Natural killer cell treated with Interleukin-12 subunit alpha and Interleukin-12 subunit beta and Interleukin-15 and Interleukin-18, amount 100 ng/mL, for 72 hours (primary cell): ENCODE measurements at regions not wholly inside any gene's neighbourhood (a gene's known extent, or its start where the extent isn't known, plus 50 kb on each side); places are given as distances from the start of the nearest gene placed in this dataset.

Experiments
- ATAC-seq, 2 donors: fragments of 150-1000 bp; cut with Tn5 transposase in 1 of 2; sonication (Bioruptor Pico), chemical (Tn5 transposase) in 1 of 2; 2 replicates each; pipeline ENCODE4 v1.10.0; 2021
- DNase-seq: peaks from one replicate; pipeline ENCODE4 v3.0.0; 2022; ENCODE audit warnings: low spot score
- H3K27ac Mint-ChIP-seq, 2 donors: 1 replicate in 1 of 2; 2 replicates in 1 of 2; pipeline ENCODE4 v1.8.0; 2022; ENCODE audit warnings: mixed read lengths in 2 of 2, mild to moderate bottlenecking in 1 of 2, moderate library complexity in 1 of 2
- H3K27me3 Mint-ChIP-seq, 2 donors: 1 replicate in 1 of 2; 2 replicates in 1 of 2; pipeline ENCODE4 v1.8.0; 2022; ENCODE audit warnings: mixed read lengths in 2 of 2
- H3K36me3 Mint-ChIP-seq: one replicate; pipeline ENCODE4 v1.8.0; 2022; ENCODE audit warnings: mixed read lengths
- H3K4me1 Mint-ChIP-seq, 2 donors: 1 replicate in 1 of 2; 2 replicates in 1 of 2; pipeline ENCODE4 v1.8.0; 2022; ENCODE audit warnings: low read depth in 2 of 2, mixed read lengths in 2 of 2, mild to moderate bottlenecking in 1 of 2
- H3K4me3 Mint-ChIP-seq: one replicate; pipeline ENCODE4 v1.8.0; 2022; ENCODE audit warnings: mixed read lengths
- H3K9me3 Mint-ChIP-seq: 2 replicates; pipeline ENCODE4 v1.8.0; 2022; ENCODE audit warnings: mixed read lengths

DNA sequence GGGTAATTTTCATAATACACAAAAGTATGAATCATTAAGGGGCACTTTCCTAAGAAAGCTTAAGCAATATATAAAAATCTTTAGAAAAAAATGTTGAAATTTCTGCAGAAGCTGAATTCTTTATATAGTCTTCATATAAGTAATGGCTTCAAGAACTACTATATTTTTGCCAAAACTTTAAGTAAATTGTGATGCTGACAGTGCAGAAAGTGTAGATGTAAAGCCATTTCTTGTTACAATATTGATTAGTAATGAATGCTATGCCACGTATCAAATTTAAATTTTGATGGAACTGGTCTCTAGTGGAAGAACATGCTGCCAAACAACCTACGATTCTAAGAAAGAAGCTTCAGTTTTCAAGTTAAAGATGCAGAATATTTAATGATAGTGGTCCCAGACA is 1210.0 kb downstream of the SLITRK1 start:
- no peaks in the 10 kb centered on the region for H3K36me3 Mint-ChIP-seq

DNA sequence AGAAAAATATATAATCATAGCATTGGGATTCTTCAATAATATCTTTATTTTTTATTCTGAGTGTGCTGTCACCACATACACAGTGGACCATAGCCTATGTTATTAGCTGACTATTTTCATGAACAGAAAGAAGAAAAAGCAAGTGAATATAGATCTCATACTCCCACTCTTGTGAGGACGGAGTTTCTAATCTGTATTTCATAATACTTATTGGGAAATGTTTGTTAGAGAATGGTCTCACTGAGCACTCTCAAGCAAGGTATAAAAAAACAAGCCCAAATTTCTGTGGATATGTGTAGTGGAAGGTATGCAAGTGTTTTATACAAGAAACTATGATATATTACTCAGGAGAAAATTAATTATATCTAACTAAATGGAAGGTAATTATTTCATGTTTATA is 1218.1 kb downstream of the SLITRK1 start:
- no peaks in the 10 kb centered on the region for H3K36me3 Mint-ChIP-seq
- H3K9me3 Mint-ChIP-seq, result peaks cover 12% of the 10 kb centered on the region
- H3K4me1 Mint-ChIP-seq, result no peaks in the 10 kb centered on the region
- H3K4me3 Mint-ChIP-seq, result no peak overlapping the region
- DNase-seq, result no peak
- no peak for ATAC-seq
- H3K27ac Mint-ChIP-seq, result no peak overlapping the region
- no peaks in the 10 kb centered on the region for H3K27me3 Mint-ChIP-seq

More for the DNA sequence above, 1210.0 kb downstream of the SLITRK1 start:
- Mint-ChIP-seq H3K4me3 (no peak overlapping the region), H3K4me1 (no peaks in the 10 kb centered on the region), H3K27me3 (no peaks in the 10 kb centered on the region), H3K27ac (no peak overlapping the region), H3K9me3 (no peaks in the 10 kb centered on the region)
- ATAC-seq (no peak), DNase-seq (no peak)

DNA sequence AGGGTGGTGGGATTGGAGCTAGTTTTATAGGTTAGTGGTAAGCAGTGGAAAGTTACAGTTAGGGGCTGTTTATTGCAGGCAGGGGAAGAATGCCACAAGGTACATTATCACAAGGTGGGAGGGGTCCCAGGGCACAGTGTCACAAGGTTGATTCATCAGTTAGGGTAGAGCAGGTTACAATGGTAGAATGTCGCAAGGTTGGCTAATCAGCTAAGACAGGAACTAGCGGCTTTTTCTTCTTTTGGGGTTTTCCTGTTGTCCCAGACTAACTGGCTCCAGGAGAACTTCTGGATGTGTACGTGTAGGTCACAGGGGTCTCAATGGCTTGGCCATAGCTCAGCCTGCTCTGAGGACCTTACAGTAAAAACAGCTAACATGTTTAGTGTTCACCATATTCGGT is 1221.1 kb downstream of the SLITRK1 start:
- no peaks in the 10 kb centered on the region for H3K4me1 Mint-ChIP-seq
- H3K27ac Mint-ChIP-seq, result no peak overlapping the region
- ATAC-seq, result no peak
- H3K36me3 Mint-ChIP-seq, result no peaks in the 10 kb centered on the region
- H3K9me3 Mint-ChIP-seq, result peaks cover 10% of the 10 kb centered on the region
- DNase-seq, result no peak
- H3K27me3 Mint-ChIP-seq, result no peaks in the 10 kb centered on the region
- no peak overlapping the region for H3K4me3 Mint-ChIP-seq

DNA sequence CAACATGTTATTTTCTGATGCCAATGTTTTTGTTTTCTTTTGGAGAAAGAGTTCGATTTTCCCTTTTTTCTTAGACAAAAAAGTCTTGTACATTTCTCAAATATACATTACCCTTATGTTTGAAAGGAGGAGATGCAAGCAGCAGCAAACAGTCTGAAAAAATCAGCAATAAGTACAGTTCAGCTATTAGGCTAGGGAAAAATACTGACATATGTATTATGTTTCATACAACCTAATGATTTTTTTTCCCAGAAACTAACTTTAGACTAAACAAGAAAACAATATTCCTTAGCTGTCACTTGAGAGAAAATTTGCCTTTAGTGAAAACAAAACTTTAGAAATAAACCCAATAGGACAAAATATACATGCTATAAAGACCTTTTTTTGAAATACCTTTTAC is 1223.5 kb downstream of the SLITRK1 start:
- H3K4me1 Mint-ChIP-seq, result no peaks in the 10 kb centered on the region
- H3K36me3 Mint-ChIP-seq, result no peaks in the 10 kb centered on the region
- no peak for DNase-seq
- no peak for ATAC-seq
- H3K9me3 Mint-ChIP-seq, result peaks cover 13% of the 10 kb centered on the region
- H3K4me3 Mint-ChIP-seq, result no peak overlapping the region
- H3K27ac Mint-ChIP-seq, result no peak overlapping the region
- no peaks in the 10 kb centered on the region for H3K27me3 Mint-ChIP-seq

DNA sequence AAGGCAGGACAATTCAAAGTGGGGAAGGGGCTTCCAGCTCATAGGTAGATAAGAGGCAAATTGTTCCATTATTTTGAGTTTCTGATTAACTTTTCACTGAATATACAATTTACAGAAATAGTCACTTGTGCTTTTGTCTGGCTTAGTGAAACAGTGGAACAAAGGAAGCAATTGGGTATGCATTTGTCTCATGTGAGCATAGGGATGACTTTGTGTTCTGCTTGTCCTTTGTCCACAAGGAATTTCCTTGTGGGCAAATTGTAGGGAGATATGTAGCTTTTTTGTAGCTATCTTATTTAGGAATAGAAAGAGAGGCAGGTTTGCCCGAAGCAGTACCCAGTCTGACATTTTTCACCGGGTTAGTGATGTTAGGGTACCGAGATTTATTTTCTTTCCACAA is 1224.8 kb downstream of the SLITRK1 start:
- H3K36me3 Mint-ChIP-seq, result no peaks in the 10 kb centered on the region
- H3K27me3 Mint-ChIP-seq, result no peaks in the 10 kb centered on the region
- peaks cover 16% of the 10 kb centered on the region for H3K9me3 Mint-ChIP-seq
- no peaks in the 10 kb centered on the region for H3K4me1 Mint-ChIP-seq
- no peak overlapping the region for H3K4me3 Mint-ChIP-seq
- H3K27ac Mint-ChIP-seq, result no peak overlapping the region
- ATAC-seq (no peak), DNase-seq (no peak)

DNA sequence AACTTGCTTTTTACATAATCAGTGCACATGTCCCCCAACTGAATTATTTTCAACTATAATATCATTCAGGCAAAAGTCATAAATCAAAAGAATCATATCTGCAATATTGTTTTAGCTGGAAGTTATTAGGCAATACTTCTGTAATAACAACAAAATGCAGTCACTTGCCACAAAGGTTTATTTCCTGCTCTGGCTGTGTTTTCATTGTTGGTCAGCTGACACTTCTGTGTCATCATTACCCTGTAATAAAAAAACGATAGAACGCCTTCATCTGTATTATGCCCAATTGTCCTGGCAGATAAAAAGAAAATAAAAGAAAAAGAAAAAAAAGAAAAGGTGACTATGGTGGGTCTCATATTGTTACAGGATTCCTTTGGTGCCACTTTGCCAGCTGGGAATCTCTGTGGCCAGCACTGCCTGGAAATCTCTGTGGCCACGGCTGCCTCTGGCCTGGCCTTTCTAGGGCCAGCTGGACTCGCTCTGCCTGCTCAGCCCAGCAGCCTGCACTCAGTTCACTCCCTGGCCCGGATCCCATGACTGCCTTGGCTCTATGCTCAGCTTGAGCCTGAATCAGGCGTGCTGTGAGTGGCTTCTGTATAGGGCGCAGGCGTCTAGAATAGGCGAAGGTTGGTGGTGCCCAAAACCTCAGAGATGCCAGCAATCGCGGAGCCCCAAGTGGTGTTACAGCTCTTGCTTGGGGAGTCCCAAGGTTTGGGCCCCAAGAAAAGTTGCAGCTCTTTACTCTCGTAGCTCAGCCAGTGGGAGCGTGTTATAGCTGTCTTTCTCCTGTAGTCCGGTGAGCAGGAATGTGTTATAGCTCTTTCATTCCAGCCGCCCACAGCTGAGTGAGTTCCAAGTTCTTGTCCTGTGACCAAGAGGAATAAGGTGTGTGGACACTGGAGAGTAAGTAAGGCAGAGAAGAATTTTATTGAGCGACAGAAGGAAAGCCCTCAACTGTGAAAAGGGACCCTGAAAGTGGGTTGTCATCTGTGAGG is 1227.1 kb downstream of the SLITRK1 start:
- no peak overlapping the region for H3K4me3 Mint-ChIP-seq
- DNase-seq (no peak), ATAC-seq (no peak)
- no peak overlapping the region for H3K27ac Mint-ChIP-seq
- H3K27me3 Mint-ChIP-seq, result no peaks in the 10 kb centered on the region
- no peaks in the 10 kb centered on the region for H3K36me3 Mint-ChIP-seq
- H3K9me3 Mint-ChIP-seq, result peaks cover 9% of the 10 kb centered on the region
- H3K4me1 Mint-ChIP-seq, result no peaks in the 10 kb centered on the region

DNA sequence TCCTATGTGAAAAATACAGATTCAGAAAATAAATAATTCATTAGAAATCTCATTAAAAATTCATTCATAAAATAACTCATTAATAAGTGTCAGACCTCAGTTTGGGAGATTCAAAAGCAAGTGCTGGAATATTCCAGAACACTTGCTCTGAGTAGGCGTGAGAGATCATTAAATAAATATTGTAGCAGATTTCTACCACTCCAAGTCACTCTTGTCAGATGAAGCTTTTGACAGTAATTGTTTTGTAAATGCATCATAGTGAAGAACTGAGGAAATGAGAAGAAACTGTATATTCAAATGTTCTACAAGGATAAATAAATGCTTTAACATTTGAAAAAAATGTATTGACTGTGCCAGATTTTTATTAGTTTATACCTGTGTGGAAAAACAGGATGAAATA is 1228.1 kb downstream of the SLITRK1 start:
- no peaks in the 10 kb centered on the region for H3K4me1 Mint-ChIP-seq
- peaks cover 9% of the 10 kb centered on the region for H3K9me3 Mint-ChIP-seq
- no peak for ATAC-seq
- no peak for DNase-seq
- no peak overlapping the region for H3K4me3 Mint-ChIP-seq
- no peaks in the 10 kb centered on the region for H3K36me3 Mint-ChIP-seq
- H3K27me3 Mint-ChIP-seq, result no peaks in the 10 kb centered on the region
- H3K27ac Mint-ChIP-seq, result no peak overlapping the region

DNA sequence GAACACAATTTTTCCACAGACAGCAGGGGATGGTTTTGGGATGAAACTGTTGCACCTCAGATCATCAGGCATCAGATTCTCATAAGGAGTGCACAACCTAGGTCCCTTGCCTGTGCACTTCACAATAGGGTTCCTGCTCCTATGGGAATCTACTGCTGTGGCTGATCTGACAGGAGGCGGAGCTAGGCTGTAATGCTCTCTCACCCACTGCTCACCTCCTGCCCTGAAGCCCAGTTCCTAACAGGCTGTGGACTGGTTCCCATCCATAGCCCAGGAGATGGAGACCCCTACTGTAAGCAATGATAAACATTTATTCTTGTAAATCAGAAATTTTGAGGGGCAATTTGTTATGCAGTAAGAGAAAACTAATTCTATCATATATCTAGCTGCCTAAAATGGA is 1234.7 kb downstream of the SLITRK1 start:
- Mint-ChIP-seq H3K9me3 (no peaks in the 10 kb centered on the region), H3K4me3 (no peak overlapping the region), H3K4me1 (no peaks in the 10 kb centered on the region), H3K27me3 (no peaks in the 10 kb centered on the region), H3K36me3 (no peaks in the 10 kb centered on the region), H3K27ac (no peak overlapping the region)
- ATAC-seq (no peak), DNase-seq (no peak)

DNA sequence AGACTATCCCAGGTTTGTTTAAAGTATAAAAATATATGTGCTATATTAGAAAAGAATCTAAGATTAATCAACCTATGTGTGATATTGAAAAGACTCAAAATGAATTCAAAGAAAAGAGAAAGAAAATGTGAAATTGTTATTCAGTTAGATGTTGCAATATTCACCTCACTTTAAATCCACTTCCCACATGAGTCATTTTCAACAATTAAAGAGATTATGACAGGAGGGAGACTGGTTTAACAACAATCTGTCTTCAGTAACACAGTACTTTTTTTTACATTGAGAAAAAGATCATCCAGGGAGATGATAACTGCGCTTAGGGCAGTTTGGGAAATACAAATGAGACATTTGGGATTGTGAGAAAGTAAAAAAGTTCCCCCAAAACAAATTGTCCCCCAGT is 1246.2 kb downstream of the SLITRK1 start:
- Mint-ChIP-seq H3K4me3 (no peak overlapping the region), H3K9me3 (peaks cover 20% of the 10 kb centered on the region), H3K27ac (no peak overlapping the region), H3K36me3 (peaks cover 4% of the 10 kb centered on the region), H3K4me1 (no peaks in the 10 kb centered on the region), H3K27me3 (no peaks in the 10 kb centered on the region)
- ATAC-seq (no peak), DNase-seq (no peak)

DNA sequence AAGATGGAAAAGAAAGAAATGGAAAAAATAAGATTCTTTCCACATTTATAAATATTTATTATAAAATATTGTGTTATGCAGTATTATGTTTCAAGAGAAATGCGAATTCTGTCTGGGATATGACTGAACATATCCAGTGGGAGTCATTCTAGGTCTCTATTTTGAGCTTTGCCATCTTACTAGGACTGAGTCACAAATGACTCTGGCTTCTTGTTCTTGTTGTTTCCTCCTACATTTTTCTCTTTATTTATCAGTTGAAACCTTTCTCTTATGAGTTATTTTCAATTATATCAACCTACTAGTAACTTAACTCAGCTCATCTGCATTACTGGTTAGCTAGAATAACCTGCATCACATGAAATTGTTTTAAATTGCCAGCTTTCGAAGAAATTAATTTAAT is 1247.3 kb downstream of the SLITRK1 start:
- no peak for DNase-seq
- no peak overlapping the region for H3K4me3 Mint-ChIP-seq
- no peak overlapping the region for H3K27ac Mint-ChIP-seq
- H3K4me1 Mint-ChIP-seq, result no peaks in the 10 kb centered on the region
- H3K9me3 Mint-ChIP-seq, result peaks cover 20% of the 10 kb centered on the region
- H3K27me3 Mint-ChIP-seq, result no peaks in the 10 kb centered on the region
- ATAC-seq, result no peak
- H3K36me3 Mint-ChIP-seq, result peaks cover 4% of the 10 kb centered on the region

DNA sequence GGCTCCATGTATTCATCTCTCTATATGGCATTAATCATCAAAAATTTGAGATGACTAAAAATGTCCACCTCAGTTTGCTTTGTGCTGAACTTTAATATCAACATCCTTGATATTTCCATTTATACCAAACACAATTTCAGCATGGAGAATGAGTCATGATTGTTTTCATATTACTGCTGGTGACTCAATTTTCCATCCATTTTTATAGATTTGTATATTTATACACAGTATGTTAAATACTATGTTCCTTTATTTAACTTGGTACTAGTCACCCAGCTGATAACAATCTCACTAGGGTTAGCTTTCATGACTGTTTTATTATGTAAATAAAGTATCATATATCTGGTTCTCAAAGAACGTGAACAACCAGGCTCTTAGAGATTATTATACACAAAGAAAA is 1255.1 kb downstream of the SLITRK1 start:
- DNase-seq (no peak), ATAC-seq (no peak)
- H3K4me3 Mint-ChIP-seq, result no peak overlapping the region
- H3K27me3 Mint-ChIP-seq, result no peaks in the 10 kb centered on the region
- H3K9me3 Mint-ChIP-seq, result no peaks in the 10 kb centered on the region
- no peak overlapping the region for H3K27ac Mint-ChIP-seq
- H3K36me3 Mint-ChIP-seq, result no peaks in the 10 kb centered on the region
- no peaks in the 10 kb centered on the region for H3K4me1 Mint-ChIP-seq

DNA sequence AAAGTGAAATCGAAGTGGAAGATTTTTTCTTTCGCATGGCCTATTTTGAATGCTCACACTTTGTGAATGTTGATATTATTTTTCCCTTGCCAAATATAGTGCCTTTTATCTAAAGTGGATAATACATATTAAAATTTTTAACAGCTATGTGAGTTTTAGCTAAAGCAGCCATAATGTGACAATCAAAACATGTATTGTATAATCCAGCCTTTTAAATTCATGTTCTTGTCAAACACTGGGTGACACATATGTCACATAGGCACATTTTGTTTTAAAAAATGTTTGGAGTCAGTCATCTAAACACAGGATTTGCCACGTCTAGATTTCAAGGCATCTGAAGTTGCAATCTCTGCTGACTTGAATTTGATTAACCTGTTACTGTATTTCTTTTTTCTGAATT is 1256.6 kb downstream of the SLITRK1 start:
- no peak overlapping the region for H3K27ac Mint-ChIP-seq
- no peak overlapping the region for H3K4me3 Mint-ChIP-seq
- H3K4me1 Mint-ChIP-seq, result no peaks in the 10 kb centered on the region
- no peak for DNase-seq
- ATAC-seq, result no peak
- no peaks in the 10 kb centered on the region for H3K36me3 Mint-ChIP-seq
- no peaks in the 10 kb centered on the region for H3K27me3 Mint-ChIP-seq
- H3K9me3 Mint-ChIP-seq, result peaks cover 3% of the 10 kb centered on the region

DNA sequence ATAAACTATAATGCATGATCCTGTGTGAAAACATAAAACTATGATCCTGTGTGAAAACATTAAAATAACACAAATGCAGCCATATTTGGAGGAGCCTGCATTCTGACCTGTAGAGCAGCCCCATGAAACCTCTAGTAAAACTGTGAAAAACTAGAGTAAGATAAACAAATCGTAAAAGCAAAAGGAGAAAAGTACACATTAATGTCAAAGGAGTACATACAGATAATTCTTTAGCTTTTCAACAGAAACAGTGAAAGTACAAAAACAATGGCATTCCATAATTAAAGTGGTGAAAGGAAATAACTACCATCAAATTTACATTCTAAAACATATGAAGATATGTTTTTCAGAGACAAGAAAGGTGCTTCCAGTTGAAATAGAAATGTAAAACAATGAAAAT is 1267.2 kb downstream of the SLITRK1 start:
- ATAC-seq (no peak), DNase-seq (no peak)
- Mint-ChIP-seq H3K9me3 (peaks cover 10% of the 10 kb centered on the region), H3K27me3 (no peaks in the 10 kb centered on the region), H3K36me3 (no peaks in the 10 kb centered on the region), H3K4me1 (no peaks in the 10 kb centered on the region), H3K4me3 (no peak overlapping the region), H3K27ac (no peak overlapping the region)

DNA sequence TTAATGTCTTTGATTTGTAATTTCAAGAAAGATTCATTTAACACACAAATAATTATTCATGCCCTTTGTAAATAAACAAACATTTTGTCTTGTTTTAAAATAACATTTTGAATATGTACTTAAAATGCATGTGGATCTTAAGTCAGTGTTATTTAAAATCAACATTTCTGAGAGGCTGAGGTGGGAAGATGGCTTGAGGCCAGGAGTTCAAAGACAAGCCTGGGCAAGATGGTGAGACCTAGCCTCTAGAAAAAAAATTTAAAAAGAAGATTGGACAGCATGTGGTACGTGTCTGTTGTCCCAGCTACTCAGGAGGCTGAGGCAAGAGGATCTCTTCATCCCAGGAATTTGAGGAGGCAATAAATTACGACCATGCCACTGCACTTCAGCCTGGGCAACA is 1268.2 kb downstream of the SLITRK1 start:
- H3K36me3 Mint-ChIP-seq, result no peaks in the 10 kb centered on the region
- DNase-seq (no peak), ATAC-seq (no peak)
- H3K27me3 Mint-ChIP-seq, result no peaks in the 10 kb centered on the region
- H3K4me3 Mint-ChIP-seq, result no peak overlapping the region
- H3K4me1 Mint-ChIP-seq, result no peaks in the 10 kb centered on the region
- peaks cover 10% of the 10 kb centered on the region for H3K9me3 Mint-ChIP-seq
- H3K27ac Mint-ChIP-seq, result no peak overlapping the region

DNA sequence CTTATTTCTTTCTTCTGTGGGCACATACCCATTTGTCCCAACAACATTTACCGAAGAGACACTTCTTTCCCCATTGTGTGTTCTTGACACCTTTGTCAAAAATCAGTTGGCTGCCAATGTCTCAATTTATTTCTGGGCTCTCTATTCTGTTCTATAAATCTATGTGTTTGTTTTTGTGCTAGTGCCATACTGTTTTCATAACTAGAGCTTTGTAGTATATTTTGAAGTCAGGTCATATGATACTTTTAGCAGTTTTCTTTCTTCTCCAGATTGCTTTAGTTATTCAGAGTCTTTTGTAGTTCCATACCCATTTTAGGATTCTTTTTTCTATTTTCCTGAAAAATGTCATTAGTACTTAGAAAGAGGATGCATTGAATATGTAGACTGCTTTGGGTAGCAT is 1276.3 kb downstream of the SLITRK1 start:
- no peak overlapping the region for H3K27ac Mint-ChIP-seq
- H3K4me1 Mint-ChIP-seq, result no peaks in the 10 kb centered on the region
- H3K36me3 Mint-ChIP-seq, result peaks cover 7% of the 10 kb centered on the region
- H3K4me3 Mint-ChIP-seq, result no peak overlapping the region
- no peaks in the 10 kb centered on the region for H3K27me3 Mint-ChIP-seq
- DNase-seq, result no peak
- no peak for ATAC-seq
- peaks cover 18% of the 10 kb centered on the region for H3K9me3 Mint-ChIP-seq
